ENCODE measurements at regions not wholly inside any gene's neighbourhood (a gene's known extent, or its start where the extent isn't known, plus 50 kb on each side); places are given as distances from the start of the nearest gene placed in this dataset.

DNA sequence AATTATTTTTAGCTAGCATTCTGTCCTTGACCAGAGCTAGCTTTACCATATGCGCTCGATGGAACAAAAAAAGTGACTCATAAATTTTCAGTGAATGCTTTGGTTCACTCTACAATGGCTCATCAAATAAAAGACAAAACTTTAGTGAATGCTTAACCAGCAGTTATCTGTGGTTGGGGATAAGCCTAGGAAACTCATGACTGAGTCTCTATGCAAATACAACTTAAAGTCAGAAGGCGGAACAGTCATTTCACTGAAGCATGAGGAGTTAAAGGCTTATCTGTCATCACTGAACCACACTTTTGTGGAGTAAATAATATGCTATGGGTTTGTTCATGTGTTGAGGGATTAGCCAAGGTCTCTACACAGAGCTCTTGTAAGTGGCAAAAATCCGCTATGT, 308.4 kb downstream of the SQOR start:
- Mint-ChIP-seq H3K4me1 (no peaks in the 10 kb centered on the region), H3K4me3 (no peak overlapping the region), H3K27ac (no peak overlapping the region), H3K36me3 (peaks cover 0 to 4% (median 0%) of the 10 kb centered on the region in 5 donors), H3K9me3 (peaks cover 0 to 2% (median 0%) of the 10 kb centered on the region in 11 donors), H3K27me3 (peaks cover 0 to 16% (median 7%) of the 10 kb centered on the region in 5 donors)
- no peak for ATAC-seq
- Histone ChIP-seq H3K9me3 (ENCODE audit: control insufficient read depth in 2 of 3, low read length in 3 of 3) (no peaks in the 10 kb centered on the region), H3K4me3 (ENCODE audit: low read length) (no peak overlapping the region), H3K36me3 (ENCODE audit: control insufficient read depth in 2 of 3, insufficient read depth in 3 of 3, low read length in 3 of 3) (no peaks in the 10 kb centered on the region), H3K27me3 (ENCODE audit: control insufficient read depth in 2 of 2, insufficient read depth in 2 of 2, low read length in 2 of 2) (no peaks in the 10 kb centered on the region), H3K27ac (ENCODE audit: low read depth, low read length) (no peak overlapping the region), H3K4me1 (ENCODE audit: control insufficient read depth in 2 of 2, insufficient read depth in 2 of 2, low read length in 2 of 2) (no peaks in the 10 kb centered on the region)
- CTCF ChIA-PET, result no interaction called here
- no peak for DNase-seq
- intact Hi-C loops (cut with micrococcal nuclease), result no loop called here
- POLR2A ChIA-PET, result no interaction called here

DNA sequence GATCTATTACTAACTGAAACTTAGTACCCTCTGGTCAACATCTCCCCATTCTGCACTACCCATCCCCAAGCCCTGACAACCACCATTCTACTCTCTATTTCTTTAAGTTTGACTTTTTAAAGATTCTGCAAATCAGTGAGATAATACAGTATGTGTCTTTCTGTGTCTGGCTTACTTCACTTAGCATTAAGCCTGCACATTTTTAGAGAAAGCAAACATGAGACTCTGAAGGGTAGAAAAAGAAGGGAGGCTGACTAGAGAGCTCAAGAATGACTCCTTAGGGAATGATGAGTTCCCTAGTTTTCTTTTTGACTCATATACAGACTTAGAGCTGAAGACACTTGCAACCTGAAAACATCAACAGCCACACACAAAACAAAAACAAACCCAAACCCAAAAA, 311.3 kb downstream of the SQOR start:
- DNase-seq (no peak), ATAC-seq (no peak)
- ChIA-PET POLR2A (no interaction called here), CTCF (no interaction called here)
- Histone ChIP-seq H3K36me3 (ENCODE audit: control insufficient read depth in 2 of 3, insufficient read depth in 3 of 3, low read length in 3 of 3) (no peaks in the 10 kb centered on the region), H3K27ac (ENCODE audit: low read depth, low read length) (no peak overlapping the region), H3K4me1 (ENCODE audit: control insufficient read depth in 2 of 2, insufficient read depth in 2 of 2, low read length in 2 of 2) (no peaks in the 10 kb centered on the region), H3K4me3 (ENCODE audit: low read length) (no peak overlapping the region), H3K27me3 (ENCODE audit: control insufficient read depth in 2 of 2, insufficient read depth in 2 of 2, low read length in 2 of 2) (no peaks in the 10 kb centered on the region), H3K9me3 (ENCODE audit: control insufficient read depth in 2 of 3, low read length in 3 of 3) (no peaks in the 10 kb centered on the region)
- intact Hi-C loops (cut with micrococcal nuclease), result no loop called here
- H3K27ac Mint-ChIP-seq, result no peak overlapping the region
- no peak overlapping the region for H3K4me3 Mint-ChIP-seq
- peaks cover 0 to 4% (median 0%) of the 10 kb centered on the region in 5 donors for H3K36me3 Mint-ChIP-seq
- peaks cover 0 to 19% (median 7%) of the 10 kb centered on the region in 5 donors for H3K27me3 Mint-ChIP-seq
- no peaks in the 10 kb centered on the region for H3K4me1 Mint-ChIP-seq
- peaks cover 0 to 12% (median 2%) of the 10 kb centered on the region in 11 donors for H3K9me3 Mint-ChIP-seq

DNA sequence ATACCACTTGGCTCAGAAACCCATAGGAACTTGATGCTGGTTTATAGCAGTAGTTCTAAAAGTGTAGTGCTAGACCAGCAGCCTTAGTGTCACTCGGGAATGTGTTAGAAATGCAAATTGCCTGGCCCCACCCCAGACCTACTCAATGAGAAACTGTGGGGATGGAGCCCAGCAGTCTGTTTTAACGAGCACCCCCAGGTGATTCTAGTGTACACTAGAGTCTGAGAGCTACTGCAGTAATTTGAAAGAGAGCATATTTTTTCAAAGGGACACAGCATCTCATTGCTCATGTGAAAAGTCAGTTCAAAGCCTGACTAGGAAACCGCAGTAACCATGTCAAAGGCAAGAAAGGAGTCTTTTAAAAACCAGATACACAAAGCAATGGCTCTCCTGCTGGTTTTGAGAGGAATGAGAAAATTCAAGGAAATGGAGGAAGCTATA, 313.4 kb downstream of the SQOR start:
- Histone ChIP-seq H3K27ac (ENCODE audit: low read depth, low read length) (no peak overlapping the region), H3K36me3 (ENCODE audit: control insufficient read depth in 2 of 3, insufficient read depth in 3 of 3, low read length in 3 of 3) (no peaks in the 10 kb centered on the region), H3K9me3 (ENCODE audit: control insufficient read depth in 2 of 3, low read length in 3 of 3) (no peaks in the 10 kb centered on the region), H3K27me3 (ENCODE audit: control insufficient read depth in 2 of 2, insufficient read depth in 2 of 2, low read length in 2 of 2) (no peaks in the 10 kb centered on the region), H3K4me1 (ENCODE audit: control insufficient read depth in 2 of 2, insufficient read depth in 2 of 2, low read length in 2 of 2) (no peaks in the 10 kb centered on the region), H3K4me3 (ENCODE audit: low read length) (no peak overlapping the region)
- ChIA-PET POLR2A (no interaction called here), CTCF (no interaction called here)
- H3K27me3 Mint-ChIP-seq, result peaks cover 0 to 22% (median 13%) of the 10 kb centered on the region in 5 donors
- intact Hi-C loops (cut with micrococcal nuclease), result no loop called here
- ATAC-seq (no peak), DNase-seq (no peak)
- H3K4me3 Mint-ChIP-seq, result no peak overlapping the region
- no peak overlapping the region for H3K27ac Mint-ChIP-seq
- H3K36me3 Mint-ChIP-seq, result peaks cover 0 to 4% (median 0%) of the 10 kb centered on the region in 5 donors
- no peaks in the 10 kb centered on the region for H3K4me1 Mint-ChIP-seq
- peaks cover 0 to 12% (median 2%) of the 10 kb centered on the region in 11 donors for H3K9me3 Mint-ChIP-seq

DNA sequence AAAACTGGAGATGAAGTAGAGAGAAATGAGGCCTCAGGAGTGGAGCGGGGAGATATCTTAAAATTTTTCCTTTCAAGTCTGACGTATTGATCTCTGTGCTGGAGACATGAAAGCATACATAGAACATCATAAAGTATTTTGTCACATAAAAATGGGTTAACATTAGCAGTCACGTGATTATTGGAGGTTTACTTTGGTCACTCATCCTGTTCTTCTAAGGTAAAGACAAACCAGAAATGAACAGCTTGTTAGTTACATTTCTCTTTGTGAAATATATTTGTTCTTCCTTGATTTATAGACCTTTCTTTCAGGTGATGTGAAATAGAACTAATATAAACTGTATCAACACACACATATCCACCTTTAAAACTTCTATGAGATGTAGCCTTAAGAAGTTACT, 324.1 kb downstream of the SQOR start:
- Mint-ChIP-seq H3K9me3 (peaks cover 8 to 52% (median 17%) of the 10 kb centered on the region in 11 donors), H3K27ac (no peak overlapping the region), H3K36me3 (peaks cover 0 to 9% (median 0%) of the 10 kb centered on the region in 5 donors), H3K27me3 (peaks cover 0 to 13% (median 5%) of the 10 kb centered on the region in 5 donors), H3K4me1 (no peaks in the 10 kb centered on the region), H3K4me3 (no peak overlapping the region)
- no peak for ATAC-seq
- Histone ChIP-seq H3K4me3 (ENCODE audit: low read length) (no peak overlapping the region), H3K27ac (ENCODE audit: low read depth, low read length) (no peak overlapping the region), H3K9me3 (ENCODE audit: control insufficient read depth in 2 of 3, low read length in 3 of 3) (peaks cover 0 to 6% (median 0%) of the 10 kb centered on the region in 3 experiments), H3K36me3 (ENCODE audit: control insufficient read depth in 2 of 3, insufficient read depth in 3 of 3, low read length in 3 of 3) (no peaks in the 10 kb centered on the region), H3K4me1 (ENCODE audit: control insufficient read depth in 2 of 2, insufficient read depth in 2 of 2, low read length in 2 of 2) (no peaks in the 10 kb centered on the region), H3K27me3 (ENCODE audit: control insufficient read depth in 2 of 2, insufficient read depth in 2 of 2, low read length in 2 of 2) (no peaks in the 10 kb centered on the region)
- DNase-seq, result no peak
- ChIA-PET POLR2A (no interaction called here), CTCF (no interaction called here)
- intact Hi-C loops (cut with micrococcal nuclease), result no loop called here

DNA sequence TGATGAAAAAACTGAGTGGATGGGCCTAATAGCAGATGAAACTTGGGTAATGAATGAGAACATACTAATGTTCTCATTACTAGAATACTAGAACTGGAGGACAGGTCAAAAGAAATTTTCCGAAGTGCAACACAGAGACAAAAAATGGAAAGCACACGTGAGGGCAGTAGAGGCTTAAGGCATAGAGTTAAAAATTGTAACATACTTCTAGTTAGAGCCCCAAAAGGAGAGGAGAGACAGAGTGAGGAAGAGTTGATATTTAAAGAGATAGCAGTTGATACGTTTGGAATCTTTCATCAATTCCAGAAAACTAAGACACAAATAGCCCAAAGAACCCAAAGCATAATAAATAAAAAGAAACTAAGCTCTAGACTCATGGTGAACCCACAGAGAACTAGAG, 327.9 kb downstream of the SQOR start:
- intact Hi-C loops (cut with micrococcal nuclease), result no loop called here
- no peak overlapping the region for H3K27ac Mint-ChIP-seq
- no peak overlapping the region for H3K4me3 Mint-ChIP-seq
- H3K9me3 Mint-ChIP-seq, result peaks cover 8 to 41% (median 19%) of the 10 kb centered on the region in 11 donors
- Histone ChIP-seq H3K9me3 (ENCODE audit: control insufficient read depth in 2 of 3, low read length in 3 of 3) (peaks cover 0 to 6% (median 0%) of the 10 kb centered on the region in 3 experiments), H3K27ac (ENCODE audit: low read depth, low read length) (no peak overlapping the region), H3K27me3 (ENCODE audit: control insufficient read depth in 2 of 2, insufficient read depth in 2 of 2, low read length in 2 of 2) (no peaks in the 10 kb centered on the region), H3K4me1 (ENCODE audit: control insufficient read depth in 2 of 2, insufficient read depth in 2 of 2, low read length in 2 of 2) (no peaks in the 10 kb centered on the region), H3K36me3 (ENCODE audit: control insufficient read depth in 2 of 3, insufficient read depth in 3 of 3, low read length in 3 of 3) (no peaks in the 10 kb centered on the region), H3K4me3 (ENCODE audit: low read length) (no peak overlapping the region)
- ChIA-PET CTCF (no interaction called here), POLR2A (no interaction called here)
- ATAC-seq, result no peak
- H3K4me1 Mint-ChIP-seq, result no peaks in the 10 kb centered on the region
- no peak for DNase-seq
- H3K27me3 Mint-ChIP-seq, result peaks cover 0 to 5% (median 2%) of the 10 kb centered on the region in 5 donors
- peaks cover 0 to 7% (median 0%) of the 10 kb centered on the region in 5 donors for H3K36me3 Mint-ChIP-seq

DNA sequence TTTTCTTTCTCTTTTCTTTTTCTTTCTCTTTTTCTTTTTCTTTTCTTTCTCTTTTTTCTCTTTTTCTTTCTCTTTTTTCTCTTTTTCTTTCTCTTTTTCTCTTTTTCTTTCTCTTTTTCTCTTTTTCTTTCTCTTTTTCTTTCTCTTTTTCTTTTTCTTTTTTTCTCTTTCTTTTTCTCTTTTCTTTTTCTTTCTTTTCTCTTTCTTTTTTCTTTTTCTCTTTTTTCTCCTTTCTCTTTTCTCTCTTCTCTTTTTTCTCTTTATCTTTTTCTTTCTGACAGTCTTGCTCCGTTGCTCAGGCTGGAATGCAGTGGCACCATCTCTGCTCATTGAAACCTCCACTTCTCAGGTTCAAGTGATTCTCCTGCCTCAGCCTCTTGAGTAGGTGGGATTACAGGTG, 335.7 kb downstream of the SQOR start:
- H3K9me3 ChIP-seq (ENCODE audit: control insufficient read depth in 2 of 3, low read length in 3 of 3), result no peaks in the 10 kb centered on the region
- H3K27ac Mint-ChIP-seq, result no peak overlapping the region
- H3K4me3 Mint-ChIP-seq, result no peak overlapping the region
- no peaks in the 10 kb centered on the region for H3K36me3 ChIP-seq (ENCODE audit: control insufficient read depth in 2 of 3, insufficient read depth in 3 of 3, low read length in 3 of 3)
- no peaks in the 10 kb centered on the region for H3K27me3 ChIP-seq (ENCODE audit: control insufficient read depth in 2 of 2, insufficient read depth in 2 of 2, low read length in 2 of 2)
- ATAC-seq (no peak), DNase-seq (no peak)
- no peaks in the 10 kb centered on the region for H3K4me1 ChIP-seq (ENCODE audit: control insufficient read depth in 2 of 2, insufficient read depth in 2 of 2, low read length in 2 of 2)
- H3K36me3 Mint-ChIP-seq, result no peaks in the 10 kb centered on the region
- no peak overlapping the region for H3K4me3 ChIP-seq (ENCODE audit: low read length)
- H3K27me3 Mint-ChIP-seq, result no peaks in the 10 kb centered on the region
- CTCF ChIA-PET, result no interaction called here
- no peaks in the 10 kb centered on the region for H3K4me1 Mint-ChIP-seq
- POLR2A ChIA-PET, result no interaction called here
- no peak overlapping the region for H3K27ac ChIP-seq (ENCODE audit: low read depth, low read length)
- peaks cover 0 to 13% (median 3%) of the 10 kb centered on the region in 11 donors for H3K9me3 Mint-ChIP-seq
- intact Hi-C loops (cut with micrococcal nuclease), result no loop called here

DNA sequence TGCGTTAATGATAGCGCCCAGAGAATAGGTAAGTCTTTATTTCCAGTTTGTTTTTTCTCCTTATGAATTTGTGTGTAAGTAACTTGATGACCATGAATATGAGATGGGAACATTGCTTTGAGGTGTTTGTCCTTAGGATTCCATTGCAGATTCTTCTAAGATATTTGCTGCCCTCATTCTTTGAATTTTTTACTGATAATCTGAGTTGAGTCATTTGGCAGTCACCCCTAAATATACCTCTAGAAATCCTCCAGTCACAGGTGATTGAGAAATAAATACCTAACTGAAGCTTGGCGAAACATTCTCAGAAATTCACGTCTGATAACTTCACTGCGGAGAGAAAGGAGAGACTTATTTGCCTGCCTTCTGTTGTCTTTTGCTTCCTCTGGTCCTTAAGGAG, 345.5 kb downstream of the SQOR start:
- Histone ChIP-seq H3K27ac (ENCODE audit: low read depth, low read length) (no peak overlapping the region), H3K9me3 (ENCODE audit: control insufficient read depth in 2 of 3, low read length in 3 of 3) (no peaks in the 10 kb centered on the region), H3K4me3 (ENCODE audit: low read length) (no peak overlapping the region), H3K36me3 (ENCODE audit: control insufficient read depth in 2 of 3, insufficient read depth in 3 of 3, low read length in 3 of 3) (no peaks in the 10 kb centered on the region), H3K27me3 (ENCODE audit: control insufficient read depth in 2 of 2, insufficient read depth in 2 of 2, low read length in 2 of 2) (no peaks in the 10 kb centered on the region), H3K4me1 (ENCODE audit: control insufficient read depth in 2 of 2, insufficient read depth in 2 of 2, low read length in 2 of 2) (no peaks in the 10 kb centered on the region)
- Mint-ChIP-seq H3K4me1 (no peaks in the 10 kb centered on the region), H3K4me3 (no peak overlapping the region), H3K9me3 (peaks cover 0 to 10% (median 1%) of the 10 kb centered on the region in 11 donors), H3K27me3 (peaks cover 0 to 15% (median 5%) of the 10 kb centered on the region in 5 donors), H3K36me3 (peaks cover 0 to 4% (median 0%) of the 10 kb centered on the region in 5 donors), H3K27ac (no peak overlapping the region)
- CTCF ChIA-PET, result interaction anchor here (0.6 kb wide), 1 partner anchor 30 kb away, joined by 3 read pairs; no protein-coding TSS in a partner anchor
- intact Hi-C loops (cut with micrococcal nuclease), result no loop called here
- POLR2A ChIA-PET, result no interaction called here
- no peak for DNase-seq
- ATAC-seq, result no peak

Data from naive thymus-derived CD4-positive, alpha-beta T cell (primary cell).